ENCODE measurements at regions not wholly inside any gene's neighbourhood (a gene's known extent, or its start where the extent isn't known, plus 50 kb on each side); places are given as distances from the start of the nearest gene placed in this dataset.

GRCh38 chr17:70582777-70583176 lies 413.4 kb downstream of the KCNJ2 start:
- TF ChIP-seq, protein P1, sequence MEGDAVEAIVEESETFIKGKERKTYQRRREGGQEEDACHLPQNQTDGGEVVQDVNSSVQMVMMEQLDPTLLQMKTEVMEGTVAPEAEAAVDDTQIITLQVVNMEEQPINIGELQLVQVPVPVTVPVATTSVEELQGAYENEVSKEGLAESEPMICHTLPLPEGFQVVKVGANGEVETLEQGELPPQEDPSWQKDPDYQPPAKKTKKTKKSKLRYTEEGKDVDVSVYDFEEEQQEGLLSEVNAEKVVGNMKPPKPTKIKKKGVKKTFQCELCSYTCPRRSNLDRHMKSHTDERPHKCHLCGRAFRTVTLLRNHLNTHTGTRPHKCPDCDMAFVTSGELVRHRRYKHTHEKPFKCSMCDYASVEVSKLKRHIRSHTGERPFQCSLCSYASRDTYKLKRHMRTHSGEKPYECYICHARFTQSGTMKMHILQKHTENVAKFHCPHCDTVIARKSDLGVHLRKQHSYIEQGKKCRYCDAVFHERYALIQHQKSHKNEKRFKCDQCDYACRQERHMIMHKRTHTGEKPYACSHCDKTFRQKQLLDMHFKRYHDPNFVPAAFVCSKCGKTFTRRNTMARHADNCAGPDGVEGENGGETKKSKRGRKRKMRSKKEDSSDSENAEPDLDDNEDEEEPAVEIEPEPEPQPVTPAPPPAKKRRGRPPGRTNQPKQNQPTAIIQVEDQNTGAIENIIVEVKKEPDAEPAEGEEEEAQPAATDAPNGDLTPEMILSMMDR (IDR thresholded peaks at IDR 0.05; ENCODE audit: insufficient read depth, low read length): no peak
- TF ChIP-seq REST (IDR thresholded peaks at IDR 0.05; ENCODE audit: insufficient replicate concordance, low read depth) (no peak), POLR2AphosphoS5 (IDR thresholded peaks at IDR 0.05; ENCODE audit: low read depth) (no peak)

All from HL-60 (cell line).